CD14-positive monocyte (primary cell): ENCODE measurements at regions not wholly inside any gene's neighbourhood (a gene's known extent, or its start where the extent isn't known, plus 50 kb on each side); places are given as distances from the start of the nearest gene placed in this dataset.

Experiments
- DNase-seq, 3 donors: peaks; one replicate each; pipeline ENCODE4 v3.0.0-alpha.2; 2011 to 2022
- H2AFZ ChIP-seq: 2 replicates; pipeline ENCODE4 v1.6.0; 2012; ENCODE audit warnings: mild to moderate bottlenecking, low read depth, low read length, inconsistent platforms; ENCODE audit not compliant: insufficient read depth, poor library complexity, severe bottlenecking
- H3K27ac ChIP-seq, 2 donors: 1 replicate in 1 of 2; 2 replicates in 1 of 2; pipeline ENCODE4 v1.5.1; 2012 to 2013; ENCODE audit warnings: low read length in 2 of 2, control low read depth in 1 of 2, inconsistent platforms in 1 of 2, low read depth in 1 of 2, mild to moderate bottlenecking in 1 of 2
- H3K27me3 ChIP-seq, 2 donors: one replicate each; pipeline versions ENCODE4 v1.6.0 to v1.6.1; 2011 to 2013; ENCODE audit warnings: low read length in 2 of 2; ENCODE audit not compliant: control insufficient read depth in 2 of 2, insufficient read depth in 2 of 2
- H3K36me3 ChIP-seq, 2 donors: replicated peaks in 1 of 2; 1 replicate in 1 of 2; 2 replicates in 1 of 2; pipeline versions ENCODE4 v1.5.1 to v1.6.1; 2012 to 2013; ENCODE audit warnings: low read length in 2 of 2, control low read depth in 1 of 2, inconsistent platforms in 1 of 2, mild to moderate bottlenecking in 1 of 2; ENCODE audit not compliant: insufficient read depth in 2 of 2, control insufficient read depth in 1 of 2
- H3K4me1 ChIP-seq, 2 donors: 1 replicate in 1 of 2; 2 replicates in 1 of 2; pipeline versions ENCODE4 v1.5.1 to v1.6.1; 2012 to 2013; ENCODE audit warnings: low read length in 2 of 2, control low read depth in 1 of 2, inconsistent platforms in 1 of 2, mild to moderate bottlenecking in 1 of 2, moderate library complexity in 1 of 2; ENCODE audit not compliant: insufficient read depth in 2 of 2, control insufficient read depth in 1 of 2
- H3K4me2 ChIP-seq: replicated peaks from 2 replicates; pipeline ENCODE3; 2012; ENCODE audit warnings: low read length, moderate library complexity, mild to moderate bottlenecking; ENCODE audit not compliant: poor library complexity, severe bottlenecking; ENCODE audit errors: extremely low read depth
- H3K4me3 ChIP-seq, 3 experiments: fragments of 200-600 bp in 1 of 3; sonication (generic) in 1 of 3; replicated peaks in 1 of 3; 1 replicate in 2 of 3; 2 replicates in 1 of 3; pipeline ENCODE4 v1.5.1; 2011 to 2013; ENCODE audit warnings: low read length in 3 of 3, mild to moderate bottlenecking in 3 of 3, control low read depth in 2 of 3, low read depth in 2 of 3, inconsistent platforms in 1 of 3, moderate library complexity in 1 of 3
- H3K79me2 ChIP-seq: 2 replicates; pipeline ENCODE4 v1.6.0; 2012; ENCODE audit warnings: mild to moderate bottlenecking, control low read depth, inconsistent platforms, low read length, moderate library complexity; ENCODE audit not compliant: insufficient read depth
- H3K9ac ChIP-seq: 2 replicates; pipeline ENCODE4 v1.6.0; 2017; ENCODE audit warnings: low read length, mild to moderate bottlenecking; ENCODE audit not compliant: insufficient read depth, poor library complexity, severe bottlenecking
- H3K9me3 ChIP-seq, 2 donors: replicated peaks in 1 of 2; 1 replicate in 1 of 2; 2 replicates in 1 of 2; pipeline versions ENCODE4 v1.5.1 to v1.6.1; 2012 to 2013; ENCODE audit warnings: low read length in 2 of 2, control low read depth in 1 of 2; ENCODE audit not compliant: control insufficient read depth in 1 of 2, insufficient read depth in 1 of 2
- H4K20me1 ChIP-seq: 2 replicates; pipeline ENCODE4 v1.6.0; 2012; ENCODE audit warnings: mild to moderate bottlenecking, low read length, control low read depth, moderate library complexity; ENCODE audit not compliant: insufficient read depth
- H3K27ac Mint-ChIP-seq, 7 donors: one replicate each; pipeline ENCODE4 v1.8.0; 2020; ENCODE audit warnings: mild to moderate bottlenecking in 7 of 7, mixed read lengths in 7 of 7, moderate library complexity in 6 of 7, inconsistent platforms in 2 of 7
- H3K27me3 Mint-ChIP-seq, 3 donors: one replicate each; pipeline ENCODE4 v1.8.0; 2021 to 2022; ENCODE audit warnings: low read depth in 3 of 3, mild to moderate bottlenecking in 3 of 3, mixed read lengths in 3 of 3, moderate library complexity in 3 of 3, inconsistent platforms in 1 of 3
- H3K36me3 Mint-ChIP-seq, 2 donors: one replicate each; pipeline ENCODE4 v1.8.0; 2020; ENCODE audit warnings: mixed read lengths in 2 of 2, inconsistent platforms in 1 of 2, mild to moderate bottlenecking in 1 of 2
- H3K4me1 Mint-ChIP-seq: one replicate; pipeline ENCODE4 v1.8.0; 2020; ENCODE audit warnings: mild to moderate bottlenecking, mixed read lengths
- H3K4me3 Mint-ChIP-seq, 2 donors: one replicate each; pipeline ENCODE4 v1.8.0; 2020; ENCODE audit warnings: mild to moderate bottlenecking in 2 of 2, mixed read lengths in 2 of 2, moderate library complexity in 1 of 2
- H3K9me3 Mint-ChIP-seq, 7 donors: one replicate each; pipeline ENCODE4 v1.8.0; 2020 to 2022; ENCODE audit warnings: mixed read lengths in 7 of 7, mild to moderate bottlenecking in 6 of 7, moderate library complexity in 6 of 7, inconsistent platforms in 2 of 7
- CTCF ChIP-seq: fragments of 200-600 bp; IDR thresholded peaks from one replicate; pipeline ENCODE4 v1.8.0; 2022; ENCODE audit warnings: antibody characterized with exemption, mild to moderate bottlenecking
- WGBS: methylation state at CpG from one replicate; pipeline ENCODE4 v1.1.5; 2013; ENCODE audit warnings: missing lambda C conversion rate; ENCODE audit not compliant: insufficient coverage; 5-methylcytosine and 5-hydroxymethylcytosine counted together
- intact Hi-C, 2 donors: fragments of 100-400 bp; cut with micrococcal nuclease; formaldehyde crosslinking; loops; one replicate each; pipeline versions ENCODE4 v1.15.0 to v1.15.1; 2023

DNA sequence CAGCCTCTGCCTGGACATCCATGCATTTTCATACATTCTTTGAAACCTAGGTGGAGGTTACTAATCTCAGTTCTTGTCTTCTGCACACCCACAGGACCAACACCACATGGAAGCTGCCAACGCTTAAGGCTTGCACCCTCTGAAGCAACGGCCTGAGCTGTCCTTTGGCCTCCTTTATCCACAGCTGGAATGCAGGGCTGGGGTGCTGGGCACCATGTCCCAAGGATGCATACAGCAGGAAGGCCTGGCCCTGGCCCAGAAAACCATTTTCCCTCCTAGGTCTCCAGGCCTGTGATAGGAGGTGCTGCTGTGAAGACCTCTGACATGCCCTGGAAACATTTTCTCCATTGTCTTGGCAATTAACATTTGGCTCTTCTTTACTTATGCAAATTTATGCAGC lies 1168.6 kb downstream of the KCNT2 start:
- intact Hi-C loops, result no loop called here
- peaks cover 0 to 10% of the 10 kb centered on the region in 2 donors for H3K9me3 ChIP-seq

GRCh38 chr1:195434566-195435203 lies 1173.6 kb downstream of the KCNT2 start:
- no peaks in the 10 kb centered on the region for H4K20me1 ChIP-seq
- no peak overlapping the region for H3K27ac ChIP-seq
- no peak overlapping the region for H3K4me2 ChIP-seq
- H3K27ac Mint-ChIP-seq, result no peak overlapping the region
- no peak overlapping the region for H3K4me3 ChIP-seq
- H3K79me2 ChIP-seq, result no peaks in the 10 kb centered on the region
- no peak overlapping the region for H3K4me3 Mint-ChIP-seq
- H3K4me1 ChIP-seq, result no peaks in the 10 kb centered on the region
- no peaks in the 10 kb centered on the region for H3K36me3 Mint-ChIP-seq
- no peaks in the 10 kb centered on the region for H3K27me3 ChIP-seq
- no peaks in the 10 kb centered on the region for H3K4me1 Mint-ChIP-seq
- WGBS, result 97% methylated on average over 3 of the region's 4 CpGs
- no peak overlapping the region for H2AFZ ChIP-seq
- peaks cover 0 to 5% of the 10 kb centered on the region in 2 donors for H3K9me3 ChIP-seq
- no peaks in the 10 kb centered on the region for H3K36me3 ChIP-seq
- no peak for DNase-seq
- no peak for TF ChIP-seq CTCF
- peaks cover 0 to 3% (median 0%) of the 10 kb centered on the region in 7 donors for H3K9me3 Mint-ChIP-seq
- no peaks in the 10 kb centered on the region for H3K27me3 Mint-ChIP-seq
- H3K9ac ChIP-seq, result no peak overlapping the region
- intact Hi-C loops, result no loop called here

More for the DNA sequence above, 1168.6 kb downstream of the KCNT2 start:
- Mint-ChIP-seq H3K9me3 (peaks cover 0 to 4% (median 2%) of the 10 kb centered on the region in 7 donors), H3K27ac (no peak overlapping the region), H3K27me3 (no peaks in the 10 kb centered on the region), H3K4me3 (no peak overlapping the region), H3K36me3 (no peaks in the 10 kb centered on the region), H3K4me1 (no peaks in the 10 kb centered on the region)
- Histone ChIP-seq H3K4me3 (no peak overlapping the region), H3K4me1 (no peaks in the 10 kb centered on the region), H4K20me1 (no peaks in the 10 kb centered on the region), H3K9ac (no peak overlapping the region), H3K27ac (no peak overlapping the region), H3K4me2 (no peak overlapping the region), H3K27me3 (no peaks in the 10 kb centered on the region), H2AFZ (no peak overlapping the region), H3K36me3 (no peaks in the 10 kb centered on the region), H3K79me2 (no peaks in the 10 kb centered on the region)
- WGBS, result 89% methylated on average over 2 of the region's 2 CpGs
- DNase-seq, result no peak
- no peak for TF ChIP-seq CTCF
